Stimulated activated memory B cell treated with anti-CD40 and anti-IgM and Interleukin-4, amounts not matched to agents 10 μg/mL and 1 μg/mL and 100 μg/mL, for 72 hours (primary cell): ENCODE measurements at regions not wholly inside any gene's neighbourhood (a gene's known extent, or its start where the extent isn't known, plus 50 kb on each side); places are given as distances from the start of the nearest gene placed in this dataset.
"Not testable (repeated sequence)": the region's sequence is repeated elsewhere in the genome, so short reads cannot be mapped to it uniquely, and the experiment has no call there.

Experiments used
- ATAC-seq: fragments of 150-1000 bp; cut with Tn5 transposase; 2 replicates; pipeline ENCODE4 v1.10.0; 2021
- H3K27ac Mint-ChIP-seq: one replicate; pipeline ENCODE4 v1.8.0; 2022; ENCODE audit warnings: mild to moderate bottlenecking, mixed read lengths
- H3K27me3 Mint-ChIP-seq: one replicate; pipeline ENCODE4 v1.8.0; 2022; ENCODE audit warnings: mixed read lengths
- H3K36me3 Mint-ChIP-seq: one replicate; pipeline ENCODE4 v1.8.0; 2022; ENCODE audit warnings: mixed read lengths
- H3K4me1 Mint-ChIP-seq: one replicate; pipeline ENCODE4 v1.8.0; 2022; ENCODE audit warnings: mixed read lengths
- H3K4me3 Mint-ChIP-seq: one replicate; pipeline ENCODE4 v1.8.0; 2022; ENCODE audit warnings: mild to moderate bottlenecking, moderate library complexity, mixed read lengths
- H3K9me3 Mint-ChIP-seq: one replicate; pipeline ENCODE4 v1.8.0; 2022; ENCODE audit warnings: mixed read lengths

- no peak for ATAC-seq
- H3K27me3 Mint-ChIP-seq = no peaks in the 10 kb centered on the region
- H3K4me1 Mint-ChIP-seq = no peaks in the 10 kb centered on the region
- no peaks in the 10 kb centered on the region for H3K9me3 Mint-ChIP-seq
- H3K36me3 Mint-ChIP-seq = no peaks in the 10 kb centered on the region
- no peak overlapping the region for H3K4me3 Mint-ChIP-seq
- H3K27ac Mint-ChIP-seq = no peak overlapping the region
Measured at GRCh38 chr1:234898455-234899033, 230.1 kb downstream of the TOMM20 start.

- Mint-ChIP-seq H3K9me3 (no peaks in the 10 kb centered on the region), H3K36me3 (no peaks in the 10 kb centered on the region), H3K27me3 (no peaks in the 10 kb centered on the region), H3K4me1 (no peaks in the 10 kb centered on the region), H3K27ac (no peak overlapping the region), H3K4me3 (no peak overlapping the region)
- no peak for ATAC-seq
Measured at GRCh38 chr1:234897754-234898454, 230.7 kb downstream of the TOMM20 start.

- no peaks in the 10 kb centered on the region for H3K27me3 Mint-ChIP-seq
- H3K4me3 Mint-ChIP-seq = no peak overlapping the region
- H3K9me3 Mint-ChIP-seq = no peaks in the 10 kb centered on the region
- ATAC-seq = no peak
- no peaks in the 10 kb centered on the region for H3K4me1 Mint-ChIP-seq
- no peak overlapping the region for H3K27ac Mint-ChIP-seq
- H3K36me3 Mint-ChIP-seq = no peaks in the 10 kb centered on the region
Measured at GRCh38 chr1:234897390-234897749, 231.3 kb downstream of the TOMM20 start.

GRCh38 chr1:234896477-234897389 is 231.9 kb downstream of the TOMM20 start:
- Mint-ChIP-seq H3K9me3 (no peaks in the 10 kb centered on the region), H3K4me1 (no peaks in the 10 kb centered on the region), H3K36me3 (no peaks in the 10 kb centered on the region), H3K4me3 (no peak overlapping the region), H3K27me3 (no peaks in the 10 kb centered on the region), H3K27ac (peak overlapping the region; percentile 10)
- no peak for ATAC-seq

- Mint-ChIP-seq H3K4me3 (no peak overlapping the region), H3K4me1 (no peaks in the 10 kb centered on the region), H3K9me3 (no peaks in the 10 kb centered on the region), H3K36me3 (no peaks in the 10 kb centered on the region), H3K27ac (no peak overlapping the region), H3K27me3 (no peaks in the 10 kb centered on the region)
- ATAC-seq = no peak
Measured at GRCh38 chr1:234893725-234894630, 234.7 kb downstream of the TOMM20 start.

GRCh38 chr1:234893359-234893724 is 235.3 kb downstream of the TOMM20 start:
- Mint-ChIP-seq H3K4me3 (no peak overlapping the region), H3K4me1 (no peaks in the 10 kb centered on the region), H3K27me3 (no peaks in the 10 kb centered on the region)

GRCh38 chr1:234892642-234893041 is 236.0 kb downstream of the TOMM20 start:
- Mint-ChIP-seq H3K4me1 (peaks cover under 1% of the 10 kb centered on the region), H3K27ac (no peak overlapping the region), H3K9me3 (peaks cover 6% of the 10 kb centered on the region), H3K36me3 (no peaks in the 10 kb centered on the region), H3K27me3 (no peaks in the 10 kb centered on the region), H3K4me3 (no peak overlapping the region)
- no peak for ATAC-seq

More at GRCh38 chr1:234893359-234893724, 235.3 kb downstream of the TOMM20 start:
- no peak overlapping the region for H3K27ac Mint-ChIP-seq
- peaks cover 2% of the 10 kb centered on the region for H3K9me3 Mint-ChIP-seq
- no peaks in the 10 kb centered on the region for H3K36me3 Mint-ChIP-seq
- ATAC-seq = no peak

- H3K36me3 Mint-ChIP-seq = no peaks in the 10 kb centered on the region
- peaks cover 13% of the 10 kb centered on the region for H3K4me1 Mint-ChIP-seq
- H3K27me3 Mint-ChIP-seq = no peaks in the 10 kb centered on the region
- ATAC-seq = no peak
- peak overlapping the region; percentile 36 for H3K27ac Mint-ChIP-seq
- no peak overlapping the region for H3K4me3 Mint-ChIP-seq
- H3K9me3 Mint-ChIP-seq = peaks cover 6% of the 10 kb centered on the region
Measured at GRCh38 chr1:234891427-234891826, 237.2 kb downstream of the TOMM20 start.

GRCh38 chr1:234889643-234890042 is 239.0 kb downstream of the TOMM20 start:
- no peaks in the 10 kb centered on the region for H3K27me3 Mint-ChIP-seq
- no peak overlapping the region for H3K4me3 Mint-ChIP-seq
- no peak for ATAC-seq
- H3K9me3 Mint-ChIP-seq = peaks cover 6% of the 10 kb centered on the region
- no peaks in the 10 kb centered on the region for H3K36me3 Mint-ChIP-seq
- H3K27ac Mint-ChIP-seq = no peak overlapping the region
- peaks cover 30% of the 10 kb centered on the region for H3K4me1 Mint-ChIP-seq

- H3K4me1 Mint-ChIP-seq = peaks cover 43% of the 10 kb centered on the region
- not testable (repeated sequence) for ATAC-seq, H3K36me3 Mint-ChIP-seq, H3K27me3 Mint-ChIP-seq, H3K27ac Mint-ChIP-seq, H3K9me3 Mint-ChIP-seq, H3K4me3 Mint-ChIP-seq
Measured at GRCh38 chr1:234888247-234888646, 240.4 kb downstream of the TOMM20 start.

GRCh38 chr1:234887016-234887900 is 241.4 kb downstream of the TOMM20 start:
- H3K27me3 Mint-ChIP-seq = no peaks in the 10 kb centered on the region
- H3K27ac Mint-ChIP-seq = peak overlapping the region; percentile 95
- no peaks in the 10 kb centered on the region for H3K36me3 Mint-ChIP-seq
- peaks cover 53% of the 10 kb centered on the region for H3K4me1 Mint-ChIP-seq
- ATAC-seq = no peak
- no peak overlapping the region for H3K4me3 Mint-ChIP-seq
- peaks cover 6% of the 10 kb centered on the region for H3K9me3 Mint-ChIP-seq

GRCh38 chr1:234886081-234886984 is 242.3 kb downstream of the TOMM20 start:
- H3K4me1 Mint-ChIP-seq = peaks cover 62% of the 10 kb centered on the region
- no peaks in the 10 kb centered on the region for H3K27me3 Mint-ChIP-seq
- H3K4me3 Mint-ChIP-seq = no peak overlapping the region
- no peak for ATAC-seq
- peak overlapping the region; percentile 95 for H3K27ac Mint-ChIP-seq
- H3K9me3 Mint-ChIP-seq = peaks cover 6% of the 10 kb centered on the region
- no peaks in the 10 kb centered on the region for H3K36me3 Mint-ChIP-seq

GRCh38 chr1:234885601-234886000 is 243.0 kb downstream of the TOMM20 start:
- H3K9me3 Mint-ChIP-seq = peaks cover 6% of the 10 kb centered on the region
- no peak for ATAC-seq
- no peaks in the 10 kb centered on the region for H3K36me3 Mint-ChIP-seq
- peak overlapping the region; percentile 95 for H3K27ac Mint-ChIP-seq
- H3K27me3 Mint-ChIP-seq = no peaks in the 10 kb centered on the region
- H3K4me3 Mint-ChIP-seq = no peak overlapping the region
- H3K4me1 Mint-ChIP-seq = peaks cover 69% of the 10 kb centered on the region
